OCI-LY3 (cell line): ENCODE measurements at regions not wholly inside any gene's neighbourhood (a gene's known extent, or its start where the extent isn't known, plus 50 kb on each side); places are given as distances from the start of the nearest gene placed in this dataset.

Experiments
- H2AFZ ChIP-seq: fragments of 200-600, 300-600 bp; shearing (Covaris generic); 2 replicates; pipeline ENCODE4 v1.6.0; 2014; ENCODE audit warnings: antibody characterized with exemption, low read depth, low read length
- H3K27ac ChIP-seq: fragments of 200-600, 300-600 bp; sonication (generic); 2 replicates; pipeline ENCODE4 v1.5.1; 2014; ENCODE audit warnings: mild to moderate bottlenecking, low read length, moderate library complexity, mixed read lengths
- H3K27me3 ChIP-seq: fragments of 200-600, 300-600 bp; sonication (generic); 2 replicates; pipeline ENCODE4 v1.6.1; 2014; ENCODE audit warnings: low read depth, low read length, mixed read lengths
- H3K36me3 ChIP-seq: fragments of 200-600, 300-600 bp; sonication (generic); replicated peaks from 2 replicates; pipeline ENCODE3; 2014; ENCODE audit warnings: low read depth, low read length, mixed read lengths
- H3K4me1 ChIP-seq: fragments of 300-600, 200-600 bp; sonication (generic); 2 replicates; pipeline ENCODE4 v1.6.1; 2014; ENCODE audit warnings: low read length, mixed read lengths
- H3K4me2 ChIP-seq: fragments of 200-600, 300-600 bp; sonication (generic); 2 replicates; pipeline ENCODE4 v1.6.1; 2014; ENCODE audit warnings: low read length, mixed read lengths
- H3K4me3 ChIP-seq: fragments of 300-600, 200-600 bp; sonication (generic); 2 replicates; pipeline ENCODE4 v1.5.1; 2014; ENCODE audit warnings: antibody characterized with exemption, mild to moderate bottlenecking, low read length, moderate library complexity
- H3K79me2 ChIP-seq: fragments of 300-600, 200-600 bp; shearing (Covaris generic); 2 replicates; pipeline ENCODE4 v1.6.1; 2014; ENCODE audit warnings: mild to moderate bottlenecking, low read length, mixed read lengths
- H3K9ac ChIP-seq: fragments of 300-600, 200-600 bp; shearing (Covaris generic); 2 replicates; pipeline ENCODE4 v1.6.0; 2014; ENCODE audit warnings: mild to moderate bottlenecking, low read length, moderate library complexity
- H3K9me3 ChIP-seq: fragments of 200-600, 300-600 bp; shearing (Covaris generic); 2 replicates; pipeline ENCODE4 v1.6.1; 2014; ENCODE audit warnings: low read length, mixed read lengths; ENCODE audit not compliant: insufficient read depth
- H4K20me1 ChIP-seq: fragments of 200-600, 300-600 bp; sonication (generic); 2 replicates; pipeline ENCODE4 v1.6.1; 2016; ENCODE audit warnings: low read length, mixed read lengths; ENCODE audit not compliant: insufficient read depth
- EZH2phosphoT487 ChIP-seq: fragments of 200-600 bp; shearing (Covaris generic); IDR thresholded peaks from 2 replicates; pipeline ENCODE4 v1.6.1; 2018; ENCODE audit warnings: antibody characterized with exemption, mixed run types, low read depth
- TF ChIP-seq, protein P1 (sequence below): fragments of 200-600, 300-600 bp; sonication (generic); IDR thresholded peaks from 2 replicates; pipeline ENCODE4 v1.5.1; 2014; ENCODE audit warnings: antibody characterized with exemption, low read length, low read depth

DNA sequence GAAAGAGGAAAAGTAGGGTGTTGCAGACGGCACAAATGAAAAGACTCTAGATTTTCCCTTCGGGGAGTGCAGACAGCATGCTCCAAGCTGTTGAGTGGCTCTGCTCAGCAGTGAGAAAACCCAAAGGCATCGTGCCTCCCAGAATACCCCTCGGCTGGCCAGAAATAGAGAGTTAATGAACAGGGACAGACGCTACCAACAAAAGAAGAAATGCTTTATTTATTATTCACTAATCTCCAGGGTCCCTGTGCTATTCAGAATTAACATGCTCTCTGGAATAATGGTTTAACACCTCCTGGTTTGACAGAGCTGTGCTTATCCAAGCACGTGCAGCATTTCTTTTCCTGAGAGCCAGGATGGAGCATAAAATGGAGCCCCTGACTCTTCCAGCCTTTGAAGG lies 82.3 kb downstream of the AQP4 start:
- Histone ChIP-seq H3K36me3 (no peaks in the 10 kb centered on the region), H3K9ac (no peak overlapping the region), H3K79me2 (no peaks in the 10 kb centered on the region), H3K4me3 (no peak overlapping the region), H4K20me1 (no peaks in the 10 kb centered on the region), H3K27ac (no peak overlapping the region), H3K4me2 (no peak overlapping the region), H3K27me3 (peaks cover 21% of the 10 kb centered on the region), H3K4me1 (peaks cover 22% of the 10 kb centered on the region), H3K9me3 (no peaks in the 10 kb centered on the region), H2AFZ (no peak overlapping the region)
- TF ChIP-seq EZH2phosphoT487: no peak
- TF ChIP-seq, protein P1, sequence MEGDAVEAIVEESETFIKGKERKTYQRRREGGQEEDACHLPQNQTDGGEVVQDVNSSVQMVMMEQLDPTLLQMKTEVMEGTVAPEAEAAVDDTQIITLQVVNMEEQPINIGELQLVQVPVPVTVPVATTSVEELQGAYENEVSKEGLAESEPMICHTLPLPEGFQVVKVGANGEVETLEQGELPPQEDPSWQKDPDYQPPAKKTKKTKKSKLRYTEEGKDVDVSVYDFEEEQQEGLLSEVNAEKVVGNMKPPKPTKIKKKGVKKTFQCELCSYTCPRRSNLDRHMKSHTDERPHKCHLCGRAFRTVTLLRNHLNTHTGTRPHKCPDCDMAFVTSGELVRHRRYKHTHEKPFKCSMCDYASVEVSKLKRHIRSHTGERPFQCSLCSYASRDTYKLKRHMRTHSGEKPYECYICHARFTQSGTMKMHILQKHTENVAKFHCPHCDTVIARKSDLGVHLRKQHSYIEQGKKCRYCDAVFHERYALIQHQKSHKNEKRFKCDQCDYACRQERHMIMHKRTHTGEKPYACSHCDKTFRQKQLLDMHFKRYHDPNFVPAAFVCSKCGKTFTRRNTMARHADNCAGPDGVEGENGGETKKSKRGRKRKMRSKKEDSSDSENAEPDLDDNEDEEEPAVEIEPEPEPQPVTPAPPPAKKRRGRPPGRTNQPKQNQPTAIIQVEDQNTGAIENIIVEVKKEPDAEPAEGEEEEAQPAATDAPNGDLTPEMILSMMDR: no peak

DNA sequence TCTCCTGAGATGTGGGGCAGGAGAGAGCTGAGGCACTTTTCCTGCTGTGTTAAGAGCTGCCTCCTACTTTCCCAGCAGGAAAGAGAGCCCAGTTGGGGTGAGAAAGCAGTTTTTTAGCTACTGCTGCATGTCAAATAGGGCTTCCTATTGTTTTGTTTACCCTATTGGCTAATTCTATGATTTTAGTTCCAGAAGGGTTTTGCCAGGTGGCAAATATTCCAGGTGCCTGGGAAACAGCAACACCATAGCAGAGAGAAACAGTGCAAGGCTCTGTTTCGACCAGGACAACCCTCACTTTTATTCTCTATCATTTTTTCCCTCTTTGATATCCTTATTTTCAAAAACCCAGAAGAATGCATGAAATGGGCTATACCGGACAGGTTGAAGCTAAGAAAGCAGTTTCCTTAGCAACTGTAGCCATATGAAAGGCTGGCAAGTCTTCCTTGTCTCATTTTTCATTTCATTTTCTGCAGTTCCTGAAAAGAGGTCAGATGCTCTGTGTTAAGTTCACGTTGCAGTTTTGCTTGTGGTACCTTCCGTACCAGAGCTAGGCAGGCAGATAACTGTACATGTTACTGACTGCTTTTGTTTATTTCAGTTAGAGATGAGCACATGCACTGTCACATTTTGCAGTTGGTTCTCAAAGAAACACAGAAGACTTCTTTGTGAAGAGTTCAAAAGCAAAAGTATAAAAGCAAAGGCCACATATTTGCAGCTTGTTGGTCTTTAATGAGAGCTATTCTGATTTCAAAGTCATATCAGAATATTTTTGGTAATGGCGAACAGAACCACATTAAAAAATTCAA lies 84.8 kb downstream of the AQP4 start:
- H3K36me3 ChIP-seq: no peaks in the 10 kb centered on the region
- peaks cover 36% of the 10 kb centered on the region for H3K27me3 ChIP-seq
- no peaks in the 10 kb centered on the region for H4K20me1 ChIP-seq
- H2AFZ ChIP-seq: no peak overlapping the region
- H3K27ac ChIP-seq: no peak overlapping the region
- H3K4me1 ChIP-seq: peaks cover 19% of the 10 kb centered on the region
- TF ChIP-seq, protein P1: no peak
- TF ChIP-seq EZH2phosphoT487: no peak
- no peaks in the 10 kb centered on the region for H3K9me3 ChIP-seq
- no peak overlapping the region for H3K9ac ChIP-seq
- no peaks in the 10 kb centered on the region for H3K79me2 ChIP-seq
- peak overlapping the region; percentile 43 for H3K4me2 ChIP-seq
- H3K4me3 ChIP-seq: peak overlapping the region; percentile 30; the same call in 1 of the 2 replicates

DNA sequence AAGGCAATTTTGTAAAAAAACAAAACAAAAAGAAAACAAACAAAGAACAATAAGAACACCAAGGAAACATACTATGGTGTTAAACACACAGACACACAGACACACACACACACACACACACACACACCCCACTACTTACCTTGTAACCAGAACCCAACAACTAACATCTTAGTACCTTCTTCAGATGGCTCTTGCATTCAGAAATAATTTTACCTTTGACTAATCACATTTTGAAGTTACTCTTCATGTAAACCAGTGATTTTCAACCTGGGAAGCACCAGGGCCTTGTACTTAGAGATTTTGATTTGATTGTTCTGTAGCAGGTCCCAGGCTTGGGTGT lies 87.5 kb downstream of the AQP4 start:
- Histone ChIP-seq H3K4me3 (no peak overlapping the region), H3K27ac (no peak overlapping the region), H4K20me1 (no peaks in the 10 kb centered on the region), H3K4me1 (peaks cover 10% of the 10 kb centered on the region), H3K4me2 (no peak overlapping the region), H3K27me3 (peaks cover 46% of the 10 kb centered on the region), H2AFZ (no peak overlapping the region), H3K9ac (no peak overlapping the region), H3K9me3 (no peaks in the 10 kb centered on the region), H3K79me2 (no peaks in the 10 kb centered on the region), H3K36me3 (no peaks in the 10 kb centered on the region)
- no peak for TF ChIP-seq EZH2phosphoT487
- TF ChIP-seq, protein P1: no peak

DNA sequence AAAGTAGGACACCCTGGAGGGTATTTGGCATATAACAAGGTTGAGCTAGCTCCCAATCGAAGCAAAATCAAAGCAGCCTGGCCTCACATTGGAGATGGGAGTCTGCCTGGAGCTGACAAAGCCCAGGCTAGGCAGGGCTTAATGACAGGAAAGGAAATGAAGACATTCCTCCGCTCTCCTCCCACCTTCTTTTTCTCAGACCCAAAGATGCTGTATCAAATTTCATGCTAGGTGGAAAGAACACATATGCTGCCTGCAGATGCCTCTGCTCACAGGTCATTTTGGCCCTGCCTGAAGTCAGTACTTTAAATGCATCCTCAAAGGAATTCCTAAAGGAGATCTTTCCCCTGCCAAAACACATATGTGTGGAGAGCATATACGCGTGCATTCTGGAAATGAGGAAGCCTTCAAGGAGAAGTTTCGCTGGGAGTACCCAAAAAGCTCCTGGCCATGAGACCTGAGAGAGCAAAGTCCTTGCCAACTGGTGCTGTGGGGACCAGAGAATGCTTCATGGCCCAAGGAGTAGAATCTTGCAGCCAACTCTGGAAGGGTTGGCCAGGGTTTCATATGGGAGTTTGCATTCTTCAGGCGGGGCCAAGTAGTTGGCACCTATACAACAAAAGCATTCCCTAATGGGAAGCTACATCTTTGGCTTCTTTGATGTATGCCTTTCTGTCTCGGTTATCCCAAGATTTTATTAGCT lies 88.0 kb downstream of the AQP4 start:
- Histone ChIP-seq H3K36me3 (no peaks in the 10 kb centered on the region), H3K9me3 (no peaks in the 10 kb centered on the region), H3K79me2 (no peaks in the 10 kb centered on the region), H3K4me3 (no peak overlapping the region), H3K27ac (no peak overlapping the region), H3K4me2 (no peak overlapping the region), H4K20me1 (no peaks in the 10 kb centered on the region), H2AFZ (no peak overlapping the region), H3K27me3 (peaks cover 51% of the 10 kb centered on the region), H3K4me1 (peaks cover 10% of the 10 kb centered on the region), H3K9ac (no peak overlapping the region)
- TF ChIP-seq EZH2phosphoT487: no peak
- TF ChIP-seq, protein P1: no peak
